Stomach smooth muscle (tissue), 2 donors: ENCODE measurements at regions not wholly inside any gene's neighbourhood (a gene's known extent, or its start where the extent isn't known, plus 50 kb on each side); places are given as distances from the start of the nearest gene placed in this dataset.

Experiments used
- H3K27ac ChIP-seq: one replicate; pipeline ENCODE4 v1.7.0; 2013; ENCODE audit warnings: mild to moderate bottlenecking, low read length, inconsistent platforms
- H3K27me3 ChIP-seq, 2 donors: one replicate each; pipeline ENCODE4 v1.7.0; 2013; ENCODE audit warnings: low read length in 2 of 2; ENCODE audit not compliant: insufficient read depth in 2 of 2, control insufficient read depth in 1 of 2
- H3K36me3 ChIP-seq, 2 donors: one replicate each; pipeline ENCODE4 v1.7.0; 2013; ENCODE audit warnings: low read length in 2 of 2; ENCODE audit not compliant: control insufficient read depth in 2 of 2, insufficient read depth in 2 of 2
- H3K4me1 ChIP-seq: one replicate; pipeline ENCODE4 v1.7.0; 2013; ENCODE audit warnings: low read length; ENCODE audit not compliant: control insufficient read depth, insufficient read depth
- H3K4me3 ChIP-seq, 2 donors: one replicate each; pipeline ENCODE4 v1.7.0; 2013; ENCODE audit warnings: low read length in 2 of 2
- H3K9ac ChIP-seq, 2 donors: one replicate each; pipeline ENCODE4 v1.7.0; 2013; ENCODE audit warnings: low read length in 2 of 2, mild to moderate bottlenecking in 1 of 2
- H3K9me3 ChIP-seq, 2 donors: one replicate each; pipeline ENCODE4 v1.7.0; 2013; ENCODE audit warnings: low read length in 2 of 2; ENCODE audit not compliant: control insufficient read depth in 2 of 2
- donor health status: healthy.
- donor health status: Pancreatic carcinoma.

DNA sequence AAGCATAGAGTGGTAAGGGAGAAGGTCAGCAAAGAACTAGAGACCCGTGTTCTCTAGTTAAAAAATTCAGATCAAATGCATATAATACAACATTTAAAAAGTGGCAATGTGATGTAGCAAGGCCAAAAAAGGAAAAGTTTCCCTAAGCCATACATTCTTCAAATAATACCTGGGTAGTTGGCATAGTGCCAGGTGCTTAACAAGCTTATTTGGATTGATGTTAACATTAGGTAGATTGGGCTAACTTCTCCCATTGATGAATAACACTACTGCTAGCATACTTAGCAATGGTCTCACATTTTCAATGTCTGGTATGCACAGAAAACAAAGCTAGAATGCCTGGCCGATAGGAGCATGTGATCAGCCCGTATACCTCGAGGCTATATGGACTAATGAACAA is 283.6 kb upstream of the RARB start:
- H3K27ac ChIP-seq = no peak overlapping the region
- no peaks in the 10 kb centered on the region for H3K4me1 ChIP-seq

DNA sequence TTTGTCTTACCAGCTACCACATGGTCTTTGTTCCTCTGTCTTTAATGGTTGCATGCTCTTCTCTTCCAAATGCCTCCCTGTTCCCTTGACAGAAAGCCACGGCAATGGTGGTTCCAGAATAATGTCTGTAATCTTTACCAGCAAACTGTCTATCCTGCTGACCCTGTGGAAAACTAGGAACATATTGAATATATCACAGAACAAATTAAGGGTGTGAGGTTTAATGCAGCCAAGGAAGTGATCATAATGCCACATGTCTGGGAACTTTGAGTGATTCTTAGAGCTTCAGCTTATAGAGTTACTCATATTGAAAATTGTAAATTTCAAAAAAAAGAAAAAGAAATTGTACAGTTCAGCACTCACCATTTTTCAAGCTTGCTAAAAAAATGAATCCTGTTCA is 282.9 kb upstream of the RARB start:
- Histone ChIP-seq H3K36me3 (no peaks in the 10 kb centered on the region), H3K27me3 (no peaks in the 10 kb centered on the region), H3K9ac (no peak overlapping the region), H3K9me3 (no peaks in the 10 kb centered on the region), H3K4me3 (no peak overlapping the region), H3K27ac (no peak overlapping the region), H3K4me1 (no peaks in the 10 kb centered on the region)

More for the DNA sequence above, 283.6 kb upstream of the RARB start:
- Histone ChIP-seq H3K36me3 (no peaks in the 10 kb centered on the region), H3K9me3 (no peaks in the 10 kb centered on the region), H3K9ac (no peak overlapping the region), H3K4me3 (no peak overlapping the region), H3K27me3 (no peaks in the 10 kb centered on the region)

DNA sequence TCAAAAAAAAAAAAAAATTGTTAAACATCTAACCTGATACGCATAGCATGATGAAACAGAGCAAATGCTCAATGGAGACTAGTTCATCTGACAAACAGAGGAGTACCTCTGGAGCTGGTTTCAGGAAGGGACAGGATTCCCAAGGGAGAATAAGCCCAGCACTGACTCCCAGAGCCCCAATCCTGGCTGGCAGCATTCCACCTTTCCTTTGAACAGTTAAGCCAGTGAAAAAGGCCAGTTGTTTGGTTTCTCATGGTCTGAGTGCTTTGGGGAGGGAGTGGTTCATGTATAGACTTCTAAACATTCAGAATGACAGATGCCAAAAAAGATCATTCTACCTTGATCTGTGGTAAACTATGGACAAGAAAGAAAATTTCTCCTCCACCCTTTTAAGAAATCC is 277.9 kb upstream of the RARB start:
- no peak overlapping the region for H3K9ac ChIP-seq
- H3K36me3 ChIP-seq = no peaks in the 10 kb centered on the region
- no peaks in the 10 kb centered on the region for H3K4me1 ChIP-seq
- H3K27me3 ChIP-seq = no peaks in the 10 kb centered on the region
- no peak overlapping the region for H3K4me3 ChIP-seq
- no peak overlapping the region for H3K27ac ChIP-seq
- no peaks in the 10 kb centered on the region for H3K9me3 ChIP-seq

DNA sequence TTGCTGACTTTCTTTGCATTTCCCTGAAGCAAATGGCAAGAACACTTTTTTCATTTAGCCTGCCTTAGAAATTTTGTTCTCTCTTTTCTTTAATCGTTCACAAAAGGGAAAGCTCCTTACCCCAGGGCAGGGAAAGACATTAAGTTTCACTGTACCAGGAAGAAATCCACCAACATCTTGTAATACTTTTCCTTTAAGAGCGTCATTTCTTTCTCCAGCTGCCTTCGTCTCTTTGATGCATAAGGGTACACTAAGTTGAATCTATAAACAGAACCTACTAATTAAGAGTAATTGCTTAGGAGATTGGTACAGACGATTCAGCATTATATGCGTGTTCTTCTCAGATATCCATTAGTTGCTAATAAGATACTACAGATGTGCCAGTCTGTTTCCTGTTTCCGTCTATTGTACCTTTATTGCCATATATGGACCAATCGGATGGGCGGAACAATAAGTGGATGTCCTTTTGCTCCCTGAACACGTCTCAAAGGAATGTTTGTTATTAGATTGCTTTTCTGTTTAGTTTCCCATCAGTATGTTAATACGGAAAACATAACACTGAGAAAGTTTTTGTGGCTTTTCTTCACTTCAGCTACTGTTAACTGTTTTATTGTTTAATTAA is 276.7 kb upstream of the RARB start:
- no peaks in the 10 kb centered on the region for H3K9me3 ChIP-seq
- peaks cover 4% of the 10 kb centered on the region for H3K4me1 ChIP-seq
- H3K27ac ChIP-seq = no peak overlapping the region
- H3K9ac ChIP-seq = no peak overlapping the region
- H3K27me3 ChIP-seq = no peaks in the 10 kb centered on the region
- no peaks in the 10 kb centered on the region for H3K36me3 ChIP-seq
- H3K4me3 ChIP-seq = peak overlapping the region; percentile 54 to 67

DNA sequence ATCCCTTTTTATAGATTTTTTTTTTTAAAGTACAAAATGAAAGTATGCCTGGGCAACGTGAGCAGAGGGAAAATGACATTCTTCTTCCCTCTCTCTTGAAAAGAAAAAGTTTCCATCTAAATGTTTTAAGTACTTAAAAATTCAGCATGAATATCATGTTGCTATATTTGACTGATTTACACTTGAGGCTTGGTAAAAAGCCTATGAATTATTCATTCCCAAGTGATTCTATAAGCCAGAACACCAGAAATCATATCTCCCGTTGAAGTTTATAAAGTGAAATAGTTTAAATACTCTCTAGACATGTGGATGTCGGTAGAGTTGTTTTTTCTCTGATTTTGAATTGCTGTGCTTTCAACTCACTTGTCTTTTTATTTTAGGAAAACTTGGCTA is 276.2 kb upstream of the RARB start:
- Histone ChIP-seq H3K4me1 (peaks cover 4% of the 10 kb centered on the region), H3K9me3 (no peaks in the 10 kb centered on the region), H3K27ac (no peak overlapping the region), H3K4me3 (peak overlapping the region; percentile 54 to 67), H3K36me3 (no peaks in the 10 kb centered on the region), H3K27me3 (no peaks in the 10 kb centered on the region), H3K9ac (no peak overlapping the region)

DNA sequence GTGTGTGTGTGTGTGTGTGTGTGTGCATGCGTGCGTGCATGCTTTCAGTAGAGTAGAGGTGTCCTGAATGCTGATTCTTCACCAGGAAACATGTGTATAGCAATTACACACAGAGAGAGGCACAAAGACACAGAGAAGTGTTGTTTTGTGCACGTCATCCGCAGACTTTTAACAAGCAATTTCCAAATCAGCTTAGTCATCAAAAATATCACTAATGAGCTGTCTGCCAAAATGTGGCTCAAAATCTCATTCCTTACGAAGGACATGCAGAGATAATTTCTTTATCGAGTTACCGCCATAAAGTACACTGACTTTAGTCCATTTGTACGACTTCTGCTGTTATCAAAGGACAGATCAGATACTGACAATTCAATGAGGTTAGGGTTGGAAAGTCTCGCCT is 274.9 kb upstream of the RARB start:
- Histone ChIP-seq H3K27ac (no peak overlapping the region), H3K36me3 (no peaks in the 10 kb centered on the region), H3K27me3 (no peaks in the 10 kb centered on the region), H3K9ac (no peak overlapping the region), H3K4me3 (no peak overlapping the region), H3K9me3 (no peaks in the 10 kb centered on the region), H3K4me1 (peaks cover 4% of the 10 kb centered on the region)

DNA sequence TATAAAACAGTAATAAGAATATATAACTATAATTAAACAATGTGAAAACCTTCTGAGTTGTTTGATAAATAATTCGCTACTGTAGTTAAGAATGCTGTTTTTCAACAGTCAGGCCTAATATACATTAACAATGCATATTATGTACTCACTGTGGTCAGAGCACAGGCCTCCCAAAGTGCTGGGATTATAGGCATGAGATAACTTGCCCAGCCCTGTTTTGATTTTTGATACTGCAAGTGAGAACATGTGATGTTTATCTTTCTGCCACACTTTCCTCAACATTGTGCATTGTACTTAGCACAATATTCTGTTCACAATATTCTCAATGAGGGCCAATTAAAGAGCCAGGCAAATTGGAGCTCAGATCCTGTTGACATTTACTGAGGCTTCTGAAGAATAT is 274.5 kb upstream of the RARB start:
- no peaks in the 10 kb centered on the region for H3K36me3 ChIP-seq
- peaks cover 4% of the 10 kb centered on the region for H3K4me1 ChIP-seq
- H3K9ac ChIP-seq = no peak overlapping the region
- H3K9me3 ChIP-seq = no peaks in the 10 kb centered on the region
- no peak overlapping the region for H3K4me3 ChIP-seq
- no peak overlapping the region for H3K27ac ChIP-seq
- no peaks in the 10 kb centered on the region for H3K27me3 ChIP-seq

DNA sequence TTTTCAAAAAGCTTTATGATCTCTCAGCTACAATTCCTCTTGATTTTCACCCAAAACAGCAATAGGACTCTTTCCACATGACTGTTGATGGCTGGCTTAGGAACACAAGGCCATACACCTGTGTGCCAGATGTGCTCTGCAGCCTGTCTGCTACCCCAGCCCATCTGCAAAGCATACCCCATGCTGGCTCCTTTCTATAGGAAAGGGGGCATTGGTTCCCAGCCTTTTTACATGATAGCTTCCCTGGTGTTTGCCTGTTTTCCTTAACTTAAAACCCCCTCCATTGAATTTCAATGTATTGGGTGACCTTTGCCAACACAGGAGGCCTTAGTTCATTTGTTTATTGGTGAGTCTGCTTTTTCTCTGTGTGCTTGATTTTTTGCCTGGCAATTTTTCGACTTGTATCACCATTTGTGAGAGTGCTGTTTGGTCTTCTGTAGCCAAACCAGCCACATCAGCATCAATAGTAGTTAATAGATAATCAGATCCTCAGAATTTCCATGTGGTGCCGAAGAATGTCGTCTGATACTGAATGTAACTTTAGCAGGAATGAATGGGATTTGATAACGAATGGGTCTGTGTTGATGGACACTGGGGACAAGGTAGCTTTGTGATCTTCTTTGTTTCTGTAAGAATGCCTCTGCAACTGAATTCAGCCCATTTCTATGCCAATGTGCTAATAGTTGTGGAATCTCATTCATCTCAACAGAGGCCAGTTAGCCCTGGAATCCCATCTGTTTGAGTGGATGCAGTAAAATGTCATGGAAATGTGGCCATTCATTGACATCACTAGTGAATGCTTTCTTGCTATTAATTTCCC is 272.2 kb upstream of the RARB start:
- Histone ChIP-seq H3K4me3 (no peak overlapping the region), H3K9ac (no peak overlapping the region), H3K4me1 (peaks cover 4% of the 10 kb centered on the region), H3K27ac (no peak overlapping the region), H3K27me3 (no peaks in the 10 kb centered on the region), H3K9me3 (no peaks in the 10 kb centered on the region), H3K36me3 (no peaks in the 10 kb centered on the region)

DNA sequence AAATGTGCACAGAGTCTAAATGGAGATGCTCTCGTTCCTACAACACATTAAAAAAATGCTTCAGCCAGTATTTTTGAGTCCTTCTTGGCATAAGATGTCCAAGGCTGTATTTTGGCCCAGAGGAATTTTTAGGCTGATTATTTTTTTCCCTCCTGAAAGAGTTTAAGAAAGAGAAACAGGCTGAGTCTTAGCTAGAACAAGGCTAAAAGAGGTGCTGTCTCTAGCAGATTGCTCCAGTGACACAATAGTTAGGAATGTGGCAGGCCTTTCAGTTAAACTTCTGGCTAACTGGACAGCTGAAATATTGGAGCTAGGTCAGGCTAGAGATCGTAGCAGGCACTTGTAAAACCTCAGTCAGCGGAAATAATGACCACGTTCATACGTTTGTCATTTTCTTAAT is 271.4 kb upstream of the RARB start:
- Histone ChIP-seq H3K4me3 (no peak overlapping the region), H3K9me3 (no peaks in the 10 kb centered on the region), H3K9ac (no peak overlapping the region), H3K27ac (no peak overlapping the region), H3K27me3 (no peaks in the 10 kb centered on the region), H3K4me1 (peaks cover 4% of the 10 kb centered on the region), H3K36me3 (no peaks in the 10 kb centered on the region)

DNA sequence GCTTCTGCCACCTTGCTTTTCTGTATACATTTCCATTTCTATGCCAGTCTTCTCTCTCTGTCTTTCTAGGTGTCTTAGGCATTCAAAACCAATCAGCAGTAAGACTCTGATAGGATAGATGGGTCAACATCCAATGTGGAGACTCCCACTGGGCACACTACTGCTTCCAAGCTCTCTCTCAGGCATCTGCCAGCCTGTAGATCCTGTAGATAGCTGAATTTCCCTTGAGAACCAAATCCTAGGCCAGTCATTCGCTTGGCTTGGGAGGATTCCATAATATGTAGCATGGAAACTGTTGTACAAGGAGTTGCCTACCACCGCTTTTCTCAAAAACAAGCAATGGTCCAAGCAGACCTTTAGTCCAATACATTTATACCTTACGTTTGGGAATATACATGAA is 262.8 kb upstream of the RARB start:
- no peak overlapping the region for H3K4me3 ChIP-seq
- H3K27me3 ChIP-seq = no peaks in the 10 kb centered on the region
- H3K9ac ChIP-seq = no peak overlapping the region
- H3K9me3 ChIP-seq = no peaks in the 10 kb centered on the region
- H3K36me3 ChIP-seq = no peaks in the 10 kb centered on the region
- H3K4me1 ChIP-seq = no peaks in the 10 kb centered on the region
- H3K27ac ChIP-seq = no peak overlapping the region

DNA sequence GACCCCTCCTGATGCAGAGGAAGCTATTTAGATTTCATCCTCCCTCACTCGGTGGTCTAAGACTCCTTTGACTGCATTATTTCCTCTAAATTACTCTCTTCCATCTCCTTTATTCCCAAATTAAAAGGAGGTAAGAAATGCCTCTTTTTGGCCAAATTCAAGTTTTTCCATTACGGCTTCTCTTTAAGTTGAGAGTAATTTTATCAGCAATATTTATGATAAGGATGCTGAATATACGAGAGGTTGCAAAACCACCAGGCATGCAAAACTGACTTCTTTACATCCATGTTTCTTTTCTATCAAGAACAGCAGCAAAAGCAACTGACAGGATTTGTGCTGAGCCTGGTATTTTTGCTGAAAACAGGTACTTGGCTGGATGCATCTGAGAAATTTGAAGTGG is 262.0 kb upstream of the RARB start:
- Histone ChIP-seq H3K27ac (no peak overlapping the region), H3K27me3 (no peaks in the 10 kb centered on the region), H3K36me3 (no peaks in the 10 kb centered on the region), H3K9me3 (no peaks in the 10 kb centered on the region), H3K9ac (no peak overlapping the region), H3K4me3 (no peak overlapping the region), H3K4me1 (no peaks in the 10 kb centered on the region)
